GM23248 (cell line): ENCODE measurements at regions not wholly inside any gene's neighbourhood (a gene's known extent, or its start where the extent isn't known, plus 50 kb on each side); places are given as distances from the start of the nearest gene placed in this dataset.

ENCODE experiments used
- EZH2 ChIP-seq: fragments of 200-600 bp; sonication (generic); IDR thresholded peaks from 2 replicates; pipeline ENCODE4 v1.6.1; 2018; ENCODE audit warnings: antibody characterized with exemption, mild to moderate bottlenecking; ENCODE audit not compliant: insufficient read depth, poor library complexity, severe bottlenecking
- EZH2phosphoT487 ChIP-seq: fragments of 200-600 bp; sonication (generic); IDR thresholded peaks from 2 replicates; pipeline ENCODE4 v1.6.1; 2018; ENCODE audit warnings: antibody characterized with exemption, moderate library complexity, mild to moderate bottlenecking, low read depth; ENCODE audit not compliant: insufficient read depth

DNA sequence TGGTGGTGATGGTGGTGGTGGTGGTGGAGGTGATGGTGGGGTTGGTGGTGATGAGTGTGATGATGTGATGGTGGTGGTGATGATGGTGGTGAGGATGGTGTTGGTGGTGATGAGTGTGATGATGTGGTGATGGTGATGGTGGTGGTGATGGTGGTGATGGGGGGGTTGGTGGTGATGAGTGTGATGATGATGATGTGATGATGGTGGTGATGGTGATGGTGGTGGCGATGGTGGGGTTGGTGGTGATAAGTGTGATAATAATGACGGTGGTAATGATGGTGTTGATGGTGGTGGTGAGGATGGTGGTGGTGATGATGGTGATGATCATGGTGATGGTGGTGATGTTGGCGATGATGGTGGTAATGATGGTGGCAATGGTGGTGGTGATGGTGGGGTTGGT is 67.7 kb downstream of the RRM2 start:
- TF ChIP-seq EZH2, result no peak
- TF ChIP-seq EZH2phosphoT487, result no peak
